DND-41 (cell line): ENCODE measurements at regions not wholly inside any gene's neighbourhood (a gene's known extent, or its start where the extent isn't known, plus 50 kb on each side); places are given as distances from the start of the nearest gene placed in this dataset.

Source experiments
- ATAC-seq: fragments of 200-7000 bp; cut with Tn5 transposase; 3 replicates; pipeline ENCODE4 v1.9.1; 2021; ENCODE audit warnings: low read depth; ENCODE audit not compliant: insufficient read depth
- DNase-seq: peaks from one replicate; pipeline ENCODE4 v3.0.0-alpha.2; 2020
- H2AFZ ChIP-seq: 2 replicates; pipeline ENCODE4 v1.6.0; 2012; ENCODE audit warnings: low read depth, low read length
- H3K27ac ChIP-seq: 2 replicates; pipeline ENCODE4 v1.5.1; 2012; ENCODE audit warnings: low read length, inconsistent platforms
- H3K27me3 ChIP-seq: fragments of 200-600 bp; sonication (generic); 2 replicates; pipeline ENCODE4 v1.6.0; 2012; ENCODE audit warnings: low read length, mild to moderate bottlenecking, inconsistent platforms; ENCODE audit not compliant: insufficient read depth, poor library complexity
- H3K36me3 ChIP-seq: 2 replicates; pipeline ENCODE4 v1.5.1; 2012; ENCODE audit warnings: low read length, inconsistent platforms; ENCODE audit not compliant: insufficient read depth
- H3K4me1 ChIP-seq: 2 replicates; pipeline ENCODE4 v1.5.1; 2012; ENCODE audit warnings: mild to moderate bottlenecking, low read length; ENCODE audit not compliant: insufficient read depth
- H3K4me2 ChIP-seq: 2 replicates; pipeline ENCODE4 v1.6.0; 2012; ENCODE audit warnings: mild to moderate bottlenecking, moderate library complexity, low read length, inconsistent platforms; ENCODE audit not compliant: insufficient read depth
- H3K4me3 ChIP-seq, 2 experiments: fragments of 200-600 bp in 1 of 2; shearing (Covaris generic) in 1 of 2; 2 replicates each; pipeline ENCODE4 v1.5.1; 2012 to 2016; ENCODE audit warnings: inconsistent platforms in 2 of 2, low read length in 2 of 2, mild to moderate bottlenecking in 2 of 2, low read depth in 1 of 2, moderate library complexity in 1 of 2
- H3K79me2 ChIP-seq: 2 replicates; pipeline ENCODE4 v1.6.0; 2012; ENCODE audit warnings: low read length, inconsistent platforms; ENCODE audit not compliant: insufficient read depth
- H3K9ac ChIP-seq: 2 replicates; pipeline ENCODE4 v1.6.0; 2012; ENCODE audit warnings: low read depth, mild to moderate bottlenecking, inconsistent platforms, low read length, moderate library complexity
- H3K9me3 ChIP-seq: 2 replicates; pipeline ENCODE4 v1.5.1; 2012; ENCODE audit warnings: low read length, moderate library complexity, mild to moderate bottlenecking, inconsistent platforms; ENCODE audit not compliant: insufficient read depth, severe bottlenecking
- H4K20me1 ChIP-seq: 2 replicates; pipeline ENCODE4 v1.6.0; 2012; ENCODE audit warnings: low read length; ENCODE audit not compliant: insufficient read depth
- EZH2 ChIP-seq: IDR thresholded peaks from 3 replicates; pipeline ENCODE4 v1.6.1; 2012; ENCODE audit warnings: borderline replicate concordance, low read depth, mild to moderate bottlenecking, moderate library complexity, low read length, inconsistent platforms; ENCODE audit not compliant: severe bottlenecking
- TF ChIP-seq, protein P1 (sequence below): IDR thresholded peaks from 2 replicates; pipeline ENCODE4 v1.5.1; 2012; ENCODE audit warnings: borderline replicate concordance, low read length, moderate library complexity, mild to moderate bottlenecking; ENCODE audit not compliant: poor library complexity, severe bottlenecking; ENCODE audit errors: extremely low read depth

DNA sequence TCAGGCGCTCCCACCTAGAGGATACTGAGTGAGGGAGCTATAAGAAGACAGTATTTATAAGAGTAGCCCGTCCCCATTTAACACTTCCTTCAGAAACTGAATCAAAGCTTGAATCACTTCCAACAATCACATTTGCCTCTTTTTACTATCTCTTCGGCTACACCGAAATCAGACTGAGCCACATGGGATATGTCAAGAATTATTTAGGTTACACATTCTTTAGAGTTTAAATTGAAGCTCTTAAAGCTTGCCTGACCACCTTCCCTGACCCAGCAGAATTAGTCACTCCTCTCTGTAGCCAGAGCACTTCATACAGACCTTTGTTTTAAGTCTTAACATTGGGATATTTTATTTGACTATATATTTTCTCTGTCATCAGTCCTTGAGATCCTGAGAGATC is 163.7 kb downstream of the MAFB start:
- Histone ChIP-seq H3K4me1 (no peaks in the 10 kb centered on the region), H3K4me3 (no peak overlapping the region), H3K36me3 (no peaks in the 10 kb centered on the region), H4K20me1 (no peaks in the 10 kb centered on the region), H3K27ac (no peak overlapping the region), H2AFZ (no peak overlapping the region), H3K79me2 (no peaks in the 10 kb centered on the region), H3K4me2 (no peak overlapping the region), H3K9ac (no peak overlapping the region), H3K9me3 (no peaks in the 10 kb centered on the region), H3K27me3 (no peaks in the 10 kb centered on the region)
- TF ChIP-seq, protein P1, sequence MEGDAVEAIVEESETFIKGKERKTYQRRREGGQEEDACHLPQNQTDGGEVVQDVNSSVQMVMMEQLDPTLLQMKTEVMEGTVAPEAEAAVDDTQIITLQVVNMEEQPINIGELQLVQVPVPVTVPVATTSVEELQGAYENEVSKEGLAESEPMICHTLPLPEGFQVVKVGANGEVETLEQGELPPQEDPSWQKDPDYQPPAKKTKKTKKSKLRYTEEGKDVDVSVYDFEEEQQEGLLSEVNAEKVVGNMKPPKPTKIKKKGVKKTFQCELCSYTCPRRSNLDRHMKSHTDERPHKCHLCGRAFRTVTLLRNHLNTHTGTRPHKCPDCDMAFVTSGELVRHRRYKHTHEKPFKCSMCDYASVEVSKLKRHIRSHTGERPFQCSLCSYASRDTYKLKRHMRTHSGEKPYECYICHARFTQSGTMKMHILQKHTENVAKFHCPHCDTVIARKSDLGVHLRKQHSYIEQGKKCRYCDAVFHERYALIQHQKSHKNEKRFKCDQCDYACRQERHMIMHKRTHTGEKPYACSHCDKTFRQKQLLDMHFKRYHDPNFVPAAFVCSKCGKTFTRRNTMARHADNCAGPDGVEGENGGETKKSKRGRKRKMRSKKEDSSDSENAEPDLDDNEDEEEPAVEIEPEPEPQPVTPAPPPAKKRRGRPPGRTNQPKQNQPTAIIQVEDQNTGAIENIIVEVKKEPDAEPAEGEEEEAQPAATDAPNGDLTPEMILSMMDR, result no peak
- ATAC-seq, result no peak
- DNase-seq, result no peak

DNA sequence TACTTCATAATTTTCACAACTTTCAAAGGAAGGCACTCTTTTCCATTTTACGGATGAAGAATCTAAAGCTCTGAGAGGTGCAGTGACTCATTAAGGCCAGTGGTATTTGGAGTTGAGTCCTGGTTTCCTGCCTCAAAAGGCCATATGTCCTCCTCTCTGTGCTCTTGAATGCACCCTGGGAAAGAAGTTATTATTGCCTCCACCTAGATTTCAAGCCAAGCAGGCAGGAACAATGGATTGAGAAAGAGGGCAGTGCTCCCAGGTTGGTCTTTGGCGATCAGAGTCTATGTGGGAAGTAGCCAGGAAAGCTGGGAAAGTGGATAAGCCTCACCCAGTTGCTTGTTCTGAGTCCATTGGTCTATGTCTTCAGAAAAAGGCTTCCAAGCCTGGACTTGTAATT is 165.0 kb downstream of the MAFB start:
- Histone ChIP-seq H3K9ac (no peak overlapping the region), H3K4me2 (no peak overlapping the region), H3K4me1 (no peaks in the 10 kb centered on the region), H3K27me3 (peaks cover 4% of the 10 kb centered on the region), H4K20me1 (no peaks in the 10 kb centered on the region), H3K4me3 (no peak overlapping the region), H3K9me3 (no peaks in the 10 kb centered on the region), H3K36me3 (no peaks in the 10 kb centered on the region), H3K27ac (no peak overlapping the region), H3K79me2 (no peaks in the 10 kb centered on the region), H2AFZ (no peak overlapping the region)
- DNase-seq (no peak), ATAC-seq (no peak)
- TF ChIP-seq, protein P1, result no peak
- no peak for TF ChIP-seq EZH2

GRCh38 chr20:40522405-40522804 is 166.6 kb downstream of the MAFB start:
- ATAC-seq, result no peak
- H3K4me1 ChIP-seq, result no peaks in the 10 kb centered on the region
- H3K9me3 ChIP-seq, result no peaks in the 10 kb centered on the region
- H3K36me3 ChIP-seq, result no peaks in the 10 kb centered on the region
- H3K79me2 ChIP-seq, result no peaks in the 10 kb centered on the region
- no peak overlapping the region for H3K4me2 ChIP-seq
- DNase-seq, result no peak
- no peaks in the 10 kb centered on the region for H4K20me1 ChIP-seq
- peaks cover 4% of the 10 kb centered on the region for H3K27me3 ChIP-seq
- H3K4me3 ChIP-seq, result no peak overlapping the region
- TF ChIP-seq, protein P1, result no peak
- no peak for TF ChIP-seq EZH2
- no peak overlapping the region for H2AFZ ChIP-seq
- no peak overlapping the region for H3K9ac ChIP-seq
- no peak overlapping the region for H3K27ac ChIP-seq

- Histone ChIP-seq H3K4me2 (no peak overlapping the region), H3K9me3 (no peaks in the 10 kb centered on the region), H3K4me3 (no peak overlapping the region), H2AFZ (no peak overlapping the region), H3K27me3 (peaks cover 4% of the 10 kb centered on the region), H4K20me1 (no peaks in the 10 kb centered on the region), H3K4me1 (no peaks in the 10 kb centered on the region), H3K9ac (no peak overlapping the region), H3K36me3 (no peaks in the 10 kb centered on the region), H3K27ac (no peak overlapping the region), H3K79me2 (no peaks in the 10 kb centered on the region)
- TF ChIP-seq EZH2, result no peak
- TF ChIP-seq, protein P1, result no peak
- no peak for ATAC-seq
- DNase-seq, result no peak
These were observed 167.1 kb downstream of the MAFB start for GRCh38 chr20:40521962-40522361.
